Transverse colon (tissue), 4 donors: ENCODE measurements at regions not wholly inside any gene's neighbourhood (a gene's known extent, or its start where the extent isn't known, plus 50 kb on each side); places are given as distances from the start of the nearest gene placed in this dataset.

Source experiments
- EP300 ChIP-seq: sonication (generic); formaldehyde crosslinking; IDR thresholded peaks from one replicate; pipeline ENCODE4 v1.6.1; 2017; ENCODE audit warnings: antibody characterized with exemption, low read depth
- POLR2A ChIP-seq: fragments of 450-650 bp; IDR thresholded peaks from one replicate; pipeline ENCODE4 v1.6.1; 2016; ENCODE audit warnings: antibody characterized with exemption, mild to moderate bottlenecking, moderate library complexity
- POLR2AphosphoS5 ChIP-seq, 3 donors: sonication (generic); formaldehyde crosslinking; IDR thresholded peaks; one replicate each; pipeline ENCODE4 v1.6.1; 2016; ENCODE audit warnings: antibody characterized with exemption in 3 of 3
- TF ChIP-seq, protein P1 (sequence below), 5 experiments: fragments of 200-600 bp in 3 of 5; fragments of 450-650 bp in 2 of 5; sonication (generic) in 3 of 5; IDR thresholded peaks; 1 replicate in 2 of 5; 2 replicates in 3 of 5; pipeline ENCODE4 v1.5.1; 2016 to 2017; ENCODE audit warnings: antibody characterized with exemption in 5 of 5, inconsistent platforms in 3 of 5, mild to moderate bottlenecking in 2 of 5, moderate library complexity in 1 of 5

DNA sequence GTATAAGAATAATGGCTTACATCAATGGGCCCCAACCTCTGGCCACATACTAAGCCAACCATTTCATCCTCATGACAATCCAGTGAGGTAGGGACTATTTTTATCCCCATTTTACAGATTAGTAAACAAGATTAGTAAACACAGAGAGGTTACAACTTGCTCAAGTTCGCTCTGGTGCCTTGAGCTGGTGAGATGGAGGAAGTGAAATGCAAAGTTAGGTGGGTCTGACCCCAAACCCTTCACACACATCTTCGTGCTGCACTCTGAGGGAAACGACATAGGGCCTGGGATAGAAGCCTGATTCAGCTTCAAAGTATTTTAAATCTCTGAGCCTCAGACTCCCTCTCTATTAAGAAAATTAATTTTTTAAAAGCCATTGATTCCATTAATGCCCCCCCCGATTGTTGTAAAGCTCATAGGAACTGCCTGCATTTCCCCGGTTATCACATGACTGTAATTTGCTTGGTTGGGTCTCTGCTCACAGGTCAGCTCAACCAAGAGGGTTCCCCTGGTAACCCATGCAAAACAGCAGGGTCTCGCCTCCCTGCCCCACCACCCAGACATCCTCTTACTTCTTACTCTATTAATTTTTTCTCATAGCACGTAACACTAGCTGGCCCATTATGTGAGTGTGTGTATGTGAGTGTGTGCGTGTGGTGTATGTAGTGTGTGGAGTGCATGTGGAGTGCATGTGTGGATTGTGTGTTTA is 221.2 kb downstream of the MAFB start:
- TF ChIP-seq POLR2A (no peak), POLR2AphosphoS5 (IDR thresholded peaks at IDR 0.05) (no peak), EP300 (no peak)
- TF ChIP-seq, protein P1, sequence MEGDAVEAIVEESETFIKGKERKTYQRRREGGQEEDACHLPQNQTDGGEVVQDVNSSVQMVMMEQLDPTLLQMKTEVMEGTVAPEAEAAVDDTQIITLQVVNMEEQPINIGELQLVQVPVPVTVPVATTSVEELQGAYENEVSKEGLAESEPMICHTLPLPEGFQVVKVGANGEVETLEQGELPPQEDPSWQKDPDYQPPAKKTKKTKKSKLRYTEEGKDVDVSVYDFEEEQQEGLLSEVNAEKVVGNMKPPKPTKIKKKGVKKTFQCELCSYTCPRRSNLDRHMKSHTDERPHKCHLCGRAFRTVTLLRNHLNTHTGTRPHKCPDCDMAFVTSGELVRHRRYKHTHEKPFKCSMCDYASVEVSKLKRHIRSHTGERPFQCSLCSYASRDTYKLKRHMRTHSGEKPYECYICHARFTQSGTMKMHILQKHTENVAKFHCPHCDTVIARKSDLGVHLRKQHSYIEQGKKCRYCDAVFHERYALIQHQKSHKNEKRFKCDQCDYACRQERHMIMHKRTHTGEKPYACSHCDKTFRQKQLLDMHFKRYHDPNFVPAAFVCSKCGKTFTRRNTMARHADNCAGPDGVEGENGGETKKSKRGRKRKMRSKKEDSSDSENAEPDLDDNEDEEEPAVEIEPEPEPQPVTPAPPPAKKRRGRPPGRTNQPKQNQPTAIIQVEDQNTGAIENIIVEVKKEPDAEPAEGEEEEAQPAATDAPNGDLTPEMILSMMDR (IDR thresholded peaks at IDR 0.05): no peak
